Glomerular visceral epithelial cell (primary cell): ENCODE measurements at regions not wholly inside any gene's neighbourhood (a gene's known extent, or its start where the extent isn't known, plus 50 kb on each side); places are given as distances from the start of the nearest gene placed in this dataset.
"Not testable (repeated sequence)": the region's sequence is repeated elsewhere in the genome, so short reads cannot be mapped to it uniquely, and the experiment has no call there.

ENCODE experiments used
- DNase-seq: peaks from one replicate; pipeline ENCODE4 v3.0.0-alpha.2; 2016; ENCODE audit errors: extremely low spot score

GRCh38 chr4:189162073-189162789 lies 778.4 kb upstream of the FRG1 start:
- no peak for DNase-seq

- no peak for DNase-seq
These were observed 777.8 kb upstream of the FRG1 start for GRCh38 chr4:189162888-189163287.

GRCh38 chr4:189176002-189176401 lies 764.7 kb upstream of the FRG1 start:
- DNase-seq: no peak

GRCh38 chr4:189177130-189177529 lies 763.5 kb upstream of the FRG1 start:
- DNase-seq: peak; percentile 27

- no peak for DNase-seq
These were observed 762.4 kb upstream of the FRG1 start for GRCh38 chr4:189178125-189178746.

GRCh38 chr4:189185810-189186432 lies 754.8 kb upstream of the FRG1 start:
- DNase-seq: no peak

- no peak for DNase-seq
These were observed 753.1 kb upstream of the FRG1 start for GRCh38 chr4:189187531-189188052.

- DNase-seq: no peak
These were observed 742.0 kb upstream of the FRG1 start for GRCh38 chr4:189198624-189199023.

- DNase-seq: no peak
These were observed 740.3 kb upstream of the FRG1 start for GRCh38 chr4:189200353-189200752.

- peak; percentile 53 for DNase-seq
These were observed 738.3 kb upstream of the FRG1 start for GRCh38 chr4:189202182-189202868.

- DNase-seq: no peak
These were observed 737.8 kb upstream of the FRG1 start for GRCh38 chr4:189202869-189203271.

GRCh38 chr4:189204616-189205015 lies 736.1 kb upstream of the FRG1 start:
- no peak for DNase-seq

GRCh38 chr4:189206953-189207352 lies 733.7 kb upstream of the FRG1 start:
- no peak for DNase-seq

GRCh38 chr4:189207872-189208271 lies 732.8 kb upstream of the FRG1 start:
- no peak for DNase-seq

GRCh38 chr4:189215574-189215973 lies 725.1 kb upstream of the FRG1 start:
- DNase-seq: no peak

- DNase-seq: no peak
These were observed 719.0 kb upstream of the FRG1 start for GRCh38 chr4:189221691-189222090.

- DNase-seq: no peak
These were observed 711.9 kb upstream of the FRG1 start for GRCh38 chr4:189228726-189229125.

GRCh38 chr4:189232274-189232673 lies 708.4 kb upstream of the FRG1 start:
- DNase-seq: no peak

- not testable (repeated sequence) for DNase-seq
These were observed 706.9 kb upstream of the FRG1 start for GRCh38 chr4:189233754-189234153.

GRCh38 chr4:189234948-189235347 lies 705.7 kb upstream of the FRG1 start:
- not testable (repeated sequence) for DNase-seq

- DNase-seq: no peak
These were observed 705.1 kb upstream of the FRG1 start for GRCh38 chr4:189235599-189235998.

- not testable (repeated sequence) for DNase-seq
These were observed 704.4 kb upstream of the FRG1 start for GRCh38 chr4:189236321-189236720.
